ENCODE measurements at regions not wholly inside any gene's neighbourhood (a gene's known extent, or its start where the extent isn't known, plus 50 kb on each side); places are given as distances from the start of the nearest gene placed in this dataset.

DNA sequence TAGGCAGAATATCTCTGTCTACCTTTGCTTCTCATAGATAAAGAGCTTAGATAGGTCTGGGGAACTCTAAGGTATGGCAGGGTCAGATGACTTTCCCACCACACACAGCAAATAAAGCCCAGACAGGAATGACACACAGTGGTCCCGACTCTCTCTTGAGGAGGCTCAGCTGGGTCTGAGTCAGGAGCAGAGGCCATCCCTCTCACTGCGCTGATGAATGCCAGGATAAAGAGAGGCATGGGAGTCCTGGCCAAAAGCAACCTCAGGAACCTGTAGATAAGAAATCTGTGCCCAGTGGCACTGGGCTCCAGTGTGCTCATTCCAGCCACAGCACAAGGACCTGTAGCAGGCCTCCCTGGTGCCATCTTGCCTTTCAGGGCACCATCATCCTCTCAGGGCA is 129.4 kb upstream of the PARP11 start:
- in situ Hi-C loops (cut with HindIII; ENCODE audit: low pct_unique_long_range_greater_than_20kb, low sequenced_read_pairs), result no loop called here
- DNase-seq (ENCODE audit: low read depth, low spot score), result no peak

DNA sequence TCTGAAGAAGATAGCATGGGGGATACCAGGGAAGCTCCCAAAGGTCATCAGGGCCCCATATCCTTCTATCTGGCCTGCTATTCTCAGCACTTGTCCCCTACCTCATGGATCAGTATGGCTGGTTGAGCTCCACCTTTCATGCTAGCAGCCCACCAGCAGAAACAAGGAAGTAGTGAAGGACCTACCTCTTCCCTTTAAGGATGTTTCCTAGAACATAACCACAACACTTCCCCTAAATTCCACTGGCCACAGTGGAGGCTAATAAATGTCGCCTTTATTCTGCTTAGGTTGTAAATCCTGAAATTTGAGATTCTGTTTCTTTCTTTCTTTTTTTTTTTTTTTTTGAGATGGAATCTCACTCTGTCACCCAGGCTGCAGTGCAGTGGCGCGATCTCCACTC is 128.6 kb upstream of the PARP11 start:
- in situ Hi-C loops (cut with HindIII; ENCODE audit: low pct_unique_long_range_greater_than_20kb, low sequenced_read_pairs), result no loop called here

DNA sequence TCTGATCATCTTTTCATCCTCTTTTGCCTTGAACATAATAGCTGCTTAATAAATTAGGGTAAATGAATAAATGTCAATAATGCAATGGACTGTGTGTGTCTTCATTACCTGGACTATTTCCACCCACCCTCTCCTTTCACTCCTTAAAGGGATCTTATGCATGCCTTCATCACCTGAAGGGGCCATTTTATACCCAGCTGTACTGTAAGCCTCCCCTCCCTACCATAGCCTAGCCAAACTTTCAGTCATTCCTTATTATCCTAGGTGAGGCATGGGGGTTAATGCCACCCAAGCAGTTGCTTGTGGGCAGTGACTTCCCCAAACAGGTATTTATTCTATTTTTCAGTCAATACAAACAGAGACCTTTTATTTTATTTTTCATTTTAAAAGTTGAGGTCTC is 127.8 kb upstream of the PARP11 start:
- DNase-seq (ENCODE audit: low read depth, low spot score), result no peak
- in situ Hi-C loops (cut with HindIII; ENCODE audit: low pct_unique_long_range_greater_than_20kb, low sequenced_read_pairs), result no loop called here

More for the DNA sequence above, 128.6 kb upstream of the PARP11 start:
- no peak for DNase-seq (ENCODE audit: low read depth, low spot score)

DNA sequence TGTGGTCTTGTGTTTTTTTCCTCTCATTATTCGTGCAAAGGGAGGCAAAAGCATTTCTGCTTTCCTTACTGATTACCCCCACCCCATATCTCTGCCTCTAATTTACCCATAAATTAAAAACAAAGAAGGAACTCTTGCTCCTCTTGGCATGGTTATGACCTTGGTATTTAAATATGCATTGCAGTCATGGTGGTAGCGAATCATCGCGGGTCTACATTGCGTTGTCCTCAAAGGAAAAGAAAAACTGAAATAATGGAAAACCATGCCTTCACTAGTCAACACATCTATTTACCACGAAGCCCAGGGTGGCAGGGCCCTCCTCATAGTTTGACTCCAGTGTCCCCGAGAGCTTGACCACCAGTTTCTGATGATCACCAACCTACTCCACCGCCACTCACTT is 126.7 kb upstream of the PARP11 start:
- in situ Hi-C loops (cut with HindIII; ENCODE audit: low pct_unique_long_range_greater_than_20kb, low sequenced_read_pairs), result no loop called here
- DNase-seq (ENCODE audit: low read depth, low spot score), result no peak

DNA sequence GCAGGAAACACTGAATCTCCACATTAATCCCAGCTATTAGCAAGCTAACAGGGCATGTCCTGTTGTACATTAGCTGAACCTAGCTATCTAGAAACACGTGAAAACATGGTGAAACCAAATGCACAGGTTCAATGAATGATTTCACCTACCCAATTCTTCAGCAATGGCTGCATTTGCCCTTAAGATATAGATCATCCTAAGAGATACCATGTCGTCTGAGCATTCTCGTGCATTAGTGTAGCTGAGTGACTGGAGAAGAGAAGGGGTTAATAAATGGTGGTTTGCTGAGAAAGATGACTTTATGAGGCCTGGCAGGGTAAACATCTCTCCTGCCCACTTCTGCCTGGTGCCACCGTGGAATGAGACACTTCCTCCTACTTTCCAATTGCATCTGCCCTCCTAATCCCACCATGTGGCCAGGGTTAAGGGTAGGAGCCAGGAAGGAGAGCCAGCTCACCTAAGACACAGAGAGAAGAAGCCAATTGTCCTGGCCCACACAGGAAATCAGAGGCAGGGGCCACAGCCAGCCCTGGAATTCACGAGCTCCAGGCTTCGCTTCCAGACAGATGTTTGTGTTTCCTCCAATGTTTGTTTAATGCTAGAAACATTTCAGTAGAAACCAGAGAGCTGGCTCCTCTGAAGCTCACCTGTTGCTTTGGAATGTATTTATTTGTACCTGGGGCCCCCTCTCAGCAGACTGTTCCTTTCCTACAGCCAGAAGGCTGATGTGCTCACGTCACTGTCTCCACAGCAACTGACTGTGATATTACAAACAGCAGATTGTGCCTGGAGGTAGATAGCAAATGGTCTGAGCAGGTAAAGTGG is 126.0 kb upstream of the PARP11 start:
- in situ Hi-C loops (cut with HindIII; ENCODE audit: low pct_unique_long_range_greater_than_20kb, low sequenced_read_pairs), result no loop called here
- DNase-seq (ENCODE audit: low read depth, low spot score), result no peak

DNA sequence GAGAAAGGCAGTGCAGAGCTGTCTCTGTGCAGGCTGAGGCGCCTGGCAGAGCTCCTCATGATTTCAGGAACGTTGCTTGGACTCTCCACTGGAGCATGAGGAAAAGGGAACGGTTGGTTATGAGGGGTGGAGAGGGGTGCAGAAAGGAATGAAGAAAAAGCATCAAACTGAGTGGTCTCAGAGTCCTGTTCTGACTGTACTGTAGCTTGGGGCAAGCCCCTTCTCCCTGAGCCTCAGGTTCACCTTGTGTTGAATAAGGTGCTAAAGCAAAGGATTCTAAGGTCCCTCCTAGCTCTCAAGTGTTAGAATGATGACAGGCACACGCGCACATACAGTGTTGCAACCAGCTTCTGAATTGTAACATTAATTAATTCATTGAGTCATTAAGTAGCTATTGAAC is 125.2 kb upstream of the PARP11 start:
- no peak for DNase-seq (ENCODE audit: low read depth, low spot score)
- in situ Hi-C loops (cut with HindIII; ENCODE audit: low pct_unique_long_range_greater_than_20kb, low sequenced_read_pairs), result no loop called here

DNA sequence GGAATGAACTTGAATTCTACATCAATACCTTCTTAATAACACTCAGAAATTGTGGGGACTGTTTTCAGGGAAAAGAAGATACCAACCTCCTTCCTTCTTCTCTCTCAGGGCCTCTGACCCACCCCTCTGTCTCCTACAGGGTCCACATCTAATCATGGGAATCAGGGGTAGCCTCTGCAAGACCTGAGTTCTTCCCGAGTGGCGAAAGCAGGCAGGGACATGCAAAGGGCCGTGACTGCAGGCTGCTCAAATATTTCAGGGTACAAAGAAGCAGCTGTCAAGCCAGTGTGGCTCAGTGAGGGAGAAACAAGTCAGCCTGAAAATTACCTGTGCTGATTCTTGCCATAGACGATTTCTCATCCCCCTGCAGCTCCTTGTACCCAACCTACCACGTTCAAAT is 123.1 kb upstream of the PARP11 start:
- in situ Hi-C loops (cut with HindIII; ENCODE audit: low pct_unique_long_range_greater_than_20kb, low sequenced_read_pairs), result no loop called here

DNA sequence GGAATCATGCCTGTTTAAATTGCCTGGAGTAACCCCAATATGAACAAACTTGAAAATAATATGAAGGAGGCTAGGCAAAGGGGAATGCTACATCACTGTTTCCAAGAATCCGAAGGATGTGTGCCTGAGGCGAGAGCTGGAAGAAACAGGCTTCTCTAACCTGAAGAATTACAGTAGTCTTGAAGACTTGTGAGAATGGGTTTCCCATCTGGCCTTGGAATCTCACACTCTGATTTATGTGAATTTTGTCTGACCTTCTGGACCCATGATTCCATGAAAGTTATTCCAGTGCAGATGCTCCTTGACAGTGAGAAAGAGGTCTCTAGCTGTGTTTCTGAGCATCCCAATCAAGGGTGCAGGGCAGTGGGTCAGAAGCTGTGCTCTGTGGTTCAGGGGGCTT is 122.1 kb upstream of the PARP11 start:
- in situ Hi-C loops (cut with HindIII; ENCODE audit: low pct_unique_long_range_greater_than_20kb, low sequenced_read_pairs), result no loop called here
- DNase-seq (ENCODE audit: low read depth, low spot score), result no peak

More for the DNA sequence above, 123.1 kb upstream of the PARP11 start:
- DNase-seq (ENCODE audit: low read depth, low spot score), result no peak

DNA sequence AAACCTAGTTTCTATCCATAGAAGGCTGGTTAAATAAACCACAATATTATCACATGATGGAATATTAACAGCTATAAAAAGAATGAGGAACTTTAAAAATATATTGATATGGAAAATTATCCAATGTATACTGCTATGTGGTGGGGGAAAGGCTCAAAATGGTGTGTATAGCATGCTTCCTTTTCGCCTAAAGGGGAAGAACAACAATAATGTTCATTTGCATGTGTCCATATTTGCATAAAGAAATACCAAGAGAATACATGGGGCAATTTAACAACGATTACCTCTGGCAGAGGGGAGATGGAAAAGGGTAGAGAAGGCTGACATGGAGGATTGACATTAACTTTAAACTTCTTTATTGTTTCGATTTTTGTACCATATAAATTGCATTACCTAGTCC is 121.3 kb upstream of the PARP11 start:
- no peak for DNase-seq (ENCODE audit: low read depth, low spot score)
- in situ Hi-C loops (cut with HindIII; ENCODE audit: low pct_unique_long_range_greater_than_20kb, low sequenced_read_pairs), result no loop called here

DNA sequence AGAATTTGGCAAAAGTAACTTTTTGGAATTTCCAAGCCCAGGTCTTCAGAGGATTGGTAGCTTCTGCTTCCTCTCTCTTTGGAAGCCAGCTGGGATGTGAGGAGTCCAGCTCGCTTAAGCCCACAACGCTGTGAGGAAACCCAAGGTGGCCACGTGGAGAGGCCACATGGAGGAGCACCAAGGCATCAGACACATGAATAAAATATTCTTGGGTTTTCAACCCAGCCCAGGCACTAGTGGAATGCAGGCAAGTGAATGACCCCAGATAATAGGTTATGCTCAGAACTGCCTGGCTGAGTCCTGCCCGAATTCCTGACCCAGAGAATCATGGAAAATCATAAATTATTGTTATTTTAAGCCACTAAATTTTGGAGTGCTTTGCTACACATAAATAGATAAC is 119.7 kb upstream of the PARP11 start:
- in situ Hi-C loops (cut with HindIII; ENCODE audit: low pct_unique_long_range_greater_than_20kb, low sequenced_read_pairs), result no loop called here
- no peak for DNase-seq (ENCODE audit: low read depth, low spot score)

DNA sequence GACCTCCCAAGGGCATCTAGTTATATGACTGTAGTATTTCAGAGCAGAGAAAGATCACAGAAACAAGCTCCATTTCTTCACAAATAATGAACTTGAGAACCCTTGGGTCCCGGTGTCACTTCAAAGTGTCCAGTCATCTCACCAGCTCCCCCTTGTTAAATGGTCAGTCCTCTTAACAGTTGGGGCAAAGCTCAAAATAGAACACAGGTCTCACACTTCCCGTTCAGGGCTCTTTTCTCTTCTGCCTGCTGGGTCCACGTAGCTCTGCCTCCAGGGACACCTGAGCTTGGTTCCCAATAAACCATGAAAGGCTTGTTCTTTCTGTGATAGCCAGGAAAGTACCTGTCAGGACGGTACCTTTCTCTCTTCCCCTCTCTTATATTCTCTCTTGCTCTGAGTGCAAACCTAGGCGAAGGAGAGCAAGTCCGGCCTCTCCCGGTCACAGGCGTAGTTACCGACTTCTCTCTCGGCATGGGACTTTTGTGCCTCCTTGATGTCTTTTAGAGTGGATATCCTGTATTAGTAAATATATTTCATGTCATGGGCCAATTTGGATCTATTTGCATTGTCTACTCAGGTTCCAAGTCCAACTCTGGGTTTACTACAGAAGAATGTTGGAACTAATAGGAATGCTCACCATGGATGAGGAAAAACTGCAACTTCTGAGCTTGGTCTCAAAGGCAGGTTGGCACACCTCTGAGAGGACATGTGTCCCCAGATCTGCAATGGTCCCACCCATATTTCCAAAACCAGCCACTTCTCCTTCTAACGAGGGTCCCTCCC is 118.8 kb upstream of the PARP11 start:
- DNase-seq (ENCODE audit: low read depth, low spot score), result no peak
- in situ Hi-C loops (cut with HindIII; ENCODE audit: low pct_unique_long_range_greater_than_20kb, low sequenced_read_pairs), result no loop called here

DNA sequence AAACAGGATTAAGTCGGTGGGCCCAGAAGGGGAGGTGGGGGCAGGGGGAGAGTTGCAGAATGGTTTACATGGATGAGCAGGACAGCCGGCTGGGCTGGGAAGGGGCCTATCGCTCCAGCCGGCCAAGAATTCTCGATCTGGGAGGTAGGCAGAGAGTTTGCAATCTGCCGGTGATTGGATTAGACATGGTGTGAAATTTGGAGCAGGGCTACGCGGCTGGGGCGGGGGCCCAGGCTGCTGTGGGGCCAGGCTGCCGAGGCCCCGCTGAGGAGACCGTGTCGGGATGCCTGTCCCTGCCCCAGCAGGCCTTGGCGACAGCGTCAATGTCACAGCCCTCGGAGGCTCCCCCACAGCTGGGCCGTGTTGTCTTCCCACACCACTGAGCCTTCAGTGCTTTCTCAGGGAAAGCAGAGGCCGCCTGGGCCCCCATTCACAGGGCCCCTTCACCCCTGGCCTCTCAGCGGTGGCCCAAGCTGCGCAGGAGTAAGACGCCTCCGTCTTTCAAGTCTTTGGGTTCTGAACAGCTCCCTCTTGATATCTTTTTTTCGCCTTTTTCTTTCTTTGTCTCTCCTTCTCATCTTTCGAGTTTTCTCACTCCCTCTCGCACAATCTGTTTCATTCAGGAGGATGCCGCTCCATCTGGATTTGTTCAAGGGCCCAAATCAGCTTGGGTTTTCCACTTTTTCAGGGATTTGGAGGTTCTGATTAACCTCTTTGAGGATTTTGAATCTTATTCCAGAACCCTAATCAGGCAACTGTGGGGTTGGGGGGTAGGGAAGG is 117.5 kb upstream of the PARP11 start:
- no peak for DNase-seq (ENCODE audit: low read depth, low spot score)
- in situ Hi-C loops (cut with HindIII; ENCODE audit: low pct_unique_long_range_greater_than_20kb, low sequenced_read_pairs), result no loop called here

DNA sequence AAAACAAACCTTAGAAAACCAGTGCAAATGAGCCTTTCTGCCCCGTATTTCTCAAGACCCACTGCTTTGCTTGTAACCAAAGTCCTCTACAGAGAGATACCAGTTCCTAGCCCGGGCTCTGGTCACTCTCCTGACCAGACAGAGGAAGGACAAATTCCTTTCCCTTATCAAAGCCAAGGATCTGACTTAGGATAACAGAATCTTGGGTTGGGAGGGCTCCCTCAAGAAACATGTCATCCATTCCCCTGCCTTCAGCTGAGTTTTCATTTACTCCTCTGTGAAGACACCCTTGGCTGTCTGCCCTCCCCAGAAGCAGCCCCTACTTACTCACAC is 116.0 kb upstream of the PARP11 start:
- in situ Hi-C loops (cut with HindIII; ENCODE audit: low pct_unique_long_range_greater_than_20kb, low sequenced_read_pairs), result no loop called here
- DNase-seq (ENCODE audit: low read depth, low spot score), result no peak

DNA sequence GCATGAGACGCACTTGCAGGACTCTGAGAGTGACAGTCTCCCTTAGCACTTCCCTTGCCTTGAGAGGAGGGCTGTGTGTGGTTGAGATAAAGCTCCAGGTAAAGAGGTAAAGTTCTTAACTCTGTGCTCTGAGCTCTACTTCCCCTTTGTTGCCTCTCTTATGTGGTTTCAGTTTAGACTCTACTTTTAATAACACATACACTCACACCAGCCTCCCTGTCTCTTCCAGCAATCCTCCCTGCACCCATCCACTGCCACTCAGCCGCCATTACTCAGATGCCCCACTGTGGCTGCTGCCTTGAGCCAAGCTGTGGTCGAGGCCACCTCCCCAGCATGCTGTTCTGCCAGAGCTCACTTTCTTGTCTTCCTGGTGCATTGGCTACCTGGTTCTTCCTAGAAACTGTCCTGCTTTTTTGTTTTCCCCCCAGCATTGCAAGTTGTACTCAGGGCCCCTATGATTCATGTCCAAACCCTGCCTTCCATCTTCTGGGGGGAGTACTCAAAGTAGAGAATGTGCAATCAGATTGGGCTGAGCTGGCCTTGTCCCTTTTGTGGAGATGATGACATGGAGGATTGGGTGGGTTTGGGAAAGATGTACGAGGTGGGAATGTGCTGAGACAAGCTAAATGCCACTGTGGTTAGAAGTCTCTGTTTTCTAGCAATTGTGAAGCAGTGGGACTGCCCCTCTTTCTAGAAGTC is 115.5 kb upstream of the PARP11 start:
- in situ Hi-C loops (cut with HindIII; ENCODE audit: low pct_unique_long_range_greater_than_20kb, low sequenced_read_pairs), result no loop called here
- DNase-seq (ENCODE audit: low read depth, low spot score), result no peak

DNA sequence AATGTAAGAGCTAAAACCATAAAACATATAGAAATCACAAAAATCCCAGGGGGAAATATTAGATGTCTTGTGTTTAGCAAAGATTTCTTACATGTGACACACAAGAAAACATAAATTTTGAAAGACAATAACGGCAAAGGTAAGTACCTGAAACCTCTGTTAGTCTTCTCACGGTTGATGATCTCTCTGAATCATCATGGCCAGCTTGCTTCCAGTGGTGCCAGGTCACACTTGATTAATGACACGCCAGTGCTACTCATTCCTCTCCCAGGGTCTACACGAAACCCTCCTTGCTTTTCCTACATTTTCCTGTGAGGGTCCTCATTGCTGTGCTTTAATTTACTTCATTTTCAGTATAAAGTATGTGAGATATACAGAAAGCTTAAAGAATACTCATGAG is 114.4 kb upstream of the PARP11 start:
- in situ Hi-C loops (cut with HindIII; ENCODE audit: low pct_unique_long_range_greater_than_20kb, low sequenced_read_pairs), result no loop called here
- no peak for DNase-seq (ENCODE audit: low read depth, low spot score)

DNA sequence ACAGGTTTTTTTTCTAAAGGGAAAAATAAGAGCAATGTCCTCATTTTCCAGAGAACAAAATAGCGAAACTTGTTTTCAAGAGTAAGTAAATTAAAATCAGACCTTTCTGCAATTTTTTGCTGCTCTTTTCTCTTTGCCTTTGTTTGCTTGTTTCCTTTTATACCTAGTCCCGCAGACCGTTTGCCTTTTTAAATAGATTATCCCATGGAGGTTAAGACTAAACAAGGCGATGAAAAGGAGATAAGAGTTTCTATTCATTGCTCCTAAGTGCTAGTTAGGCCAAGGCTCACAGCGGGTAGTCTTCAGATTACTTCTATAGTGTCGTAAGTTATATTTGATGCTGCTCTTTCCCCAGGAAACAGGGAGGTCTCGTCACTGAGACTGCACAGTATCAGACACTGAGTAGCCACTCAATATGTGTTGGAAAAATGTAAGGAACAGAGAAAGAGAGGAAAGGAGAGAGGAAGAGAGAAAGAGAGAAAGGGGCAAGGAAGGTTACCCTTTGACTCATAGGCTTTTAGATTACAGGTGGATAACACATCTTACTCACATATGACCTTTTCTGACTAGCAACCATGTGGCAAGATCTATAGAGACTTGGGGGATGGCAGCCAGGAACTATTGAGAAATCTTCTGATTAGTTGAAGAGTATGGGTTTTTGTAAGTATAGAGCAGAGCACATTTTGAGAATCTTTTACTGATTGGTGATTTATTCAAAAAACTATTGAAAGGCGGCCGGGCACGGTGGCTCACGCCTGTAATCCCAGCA is 107.5 kb upstream of the PARP11 start:
- no peak for DNase-seq (ENCODE audit: low read depth, low spot score)
- in situ Hi-C loops (cut with HindIII; ENCODE audit: low pct_unique_long_range_greater_than_20kb, low sequenced_read_pairs), result no loop called here

DNA sequence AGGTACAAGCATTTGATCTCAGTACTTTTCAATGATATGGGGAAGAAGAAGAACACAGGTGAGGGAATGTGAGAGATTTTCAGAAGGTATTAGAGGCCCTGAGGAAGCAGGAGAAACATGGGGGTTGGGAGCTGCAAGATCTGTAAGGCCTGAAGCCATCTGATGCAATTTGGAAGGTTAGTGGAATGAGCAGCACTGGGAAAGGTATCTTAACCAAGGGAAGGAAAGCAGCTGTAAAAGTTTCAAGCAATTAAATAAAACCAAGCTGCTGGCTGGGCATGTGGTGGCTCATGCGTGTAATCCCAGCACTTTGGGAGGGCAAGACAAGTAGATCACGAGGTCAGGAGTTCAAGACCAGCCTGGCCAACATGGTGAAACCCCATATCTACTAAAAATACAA is 104.4 kb upstream of the PARP11 start:
- in situ Hi-C loops (cut with HindIII; ENCODE audit: low pct_unique_long_range_greater_than_20kb, low sequenced_read_pairs), result no loop called here
- DNase-seq (ENCODE audit: low read depth, low spot score), result no peak
